ENCODE measurements at regions not wholly inside any gene's neighbourhood (a gene's known extent, or its start where the extent isn't known, plus 50 kb on each side); places are given as distances from the start of the nearest gene placed in this dataset.

DNA sequence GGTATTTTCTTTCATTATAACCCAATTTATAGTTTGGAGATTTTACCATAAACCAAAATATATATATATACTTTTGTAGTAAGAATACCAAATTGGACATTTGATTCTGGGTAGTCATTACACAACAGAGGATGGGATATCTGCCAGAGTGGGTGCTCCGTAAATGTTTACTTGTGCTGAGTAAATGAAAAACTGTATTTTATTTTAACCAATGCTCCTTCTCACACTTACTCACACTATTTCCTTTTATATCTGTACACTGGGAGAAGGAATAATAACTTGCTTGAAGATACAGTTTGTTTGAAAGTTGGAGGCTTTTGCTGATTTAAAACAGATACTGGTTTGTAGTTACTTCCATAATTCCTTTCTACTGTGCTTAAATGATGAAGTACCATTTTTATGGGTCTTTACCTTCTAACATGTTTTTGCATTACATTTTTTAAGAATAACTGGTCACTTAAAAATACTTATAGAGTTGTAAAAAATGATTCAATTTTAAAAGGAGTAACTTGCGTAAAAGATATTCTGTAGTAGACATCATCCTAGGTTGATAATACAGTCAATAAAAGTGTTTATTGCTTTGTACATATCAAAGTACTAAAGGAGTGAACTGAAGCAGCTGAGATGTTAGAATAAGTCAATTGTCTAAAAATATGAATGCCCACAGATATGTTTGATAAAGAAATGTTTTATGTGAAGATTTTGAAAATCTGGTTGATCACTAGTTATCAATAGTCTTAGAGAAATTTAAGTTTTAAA is 411.7 kb downstream of the UTRN start:
- no peak for DNase-seq

DNA sequence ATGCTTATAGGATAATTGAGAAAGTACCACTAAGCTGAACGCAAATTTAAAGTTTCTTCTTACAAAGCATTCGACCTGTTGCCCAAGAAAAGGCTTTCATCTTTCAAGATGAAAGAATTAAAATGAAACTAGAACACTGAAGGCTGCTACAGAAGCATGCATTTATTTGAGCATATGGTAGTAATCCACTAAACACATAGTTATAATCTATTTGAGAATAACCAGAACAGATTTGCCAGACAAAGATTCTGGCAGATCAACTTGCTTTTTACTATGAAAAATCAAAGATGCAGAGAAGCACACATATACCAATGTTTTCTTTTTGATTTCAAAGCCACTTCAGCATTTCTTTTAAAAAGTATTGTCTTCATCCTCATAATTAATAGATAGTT is 412.2 kb downstream of the UTRN start:
- DNase-seq, result no peak

DNA sequence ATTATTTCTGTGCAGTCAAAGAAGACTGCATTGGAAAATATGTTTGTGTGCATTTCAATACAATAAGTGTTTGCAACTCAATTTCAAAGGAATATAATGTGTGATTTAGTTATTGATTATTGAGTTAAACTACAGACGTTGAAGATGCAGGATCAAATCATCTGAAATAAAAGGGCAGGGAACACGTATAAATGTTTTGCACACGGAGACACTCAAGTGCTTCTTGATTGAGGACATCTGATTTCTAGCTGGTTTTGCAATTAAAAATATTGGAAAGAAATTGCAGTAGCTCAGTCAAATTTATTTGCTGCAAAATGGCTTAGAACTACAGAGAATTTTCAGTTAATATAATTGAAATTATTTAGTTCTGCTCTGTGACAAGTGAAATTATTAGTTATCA is 412.7 kb downstream of the UTRN start:
- DNase-seq, result no peak

DNA sequence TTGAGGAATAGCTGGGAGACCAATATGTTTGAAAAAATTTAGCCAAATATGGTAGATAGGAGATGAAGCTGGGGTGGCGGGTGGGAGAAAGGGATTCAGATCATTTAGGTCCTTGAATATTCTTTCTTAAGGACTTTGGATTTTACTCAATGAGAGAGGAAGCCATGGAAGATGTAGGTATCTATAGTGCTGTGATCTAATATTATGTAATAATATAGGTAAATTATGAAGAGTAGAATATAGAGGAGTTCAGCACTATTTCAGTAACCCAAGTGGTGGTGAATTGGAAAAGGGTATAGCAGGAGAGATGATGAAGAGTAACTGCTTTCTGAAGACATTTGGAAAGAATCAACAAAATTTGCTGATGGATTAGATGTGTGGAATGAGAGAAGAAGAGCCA is 417.6 kb downstream of the UTRN start:
- DNase-seq, result no peak

DNA sequence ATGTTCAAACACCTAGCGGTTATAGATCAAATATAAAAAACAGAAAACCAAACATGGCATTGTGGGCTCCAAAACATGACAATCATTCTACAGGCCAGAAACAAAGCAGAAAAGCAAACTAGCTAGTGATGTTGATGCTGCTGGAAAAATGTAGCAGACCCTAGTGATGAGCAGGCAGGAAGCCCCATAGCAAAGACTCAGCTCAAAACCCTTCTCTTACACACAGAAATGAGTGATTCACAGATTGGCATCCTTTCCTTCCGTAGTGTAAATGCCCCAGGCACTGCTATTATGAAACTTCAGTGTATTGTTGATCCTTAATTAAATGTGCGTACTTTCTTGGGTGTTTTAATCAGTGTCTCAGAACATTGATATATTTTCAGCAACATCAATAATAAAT is 425.1 kb downstream of the UTRN start:
- no peak for DNase-seq

DNA sequence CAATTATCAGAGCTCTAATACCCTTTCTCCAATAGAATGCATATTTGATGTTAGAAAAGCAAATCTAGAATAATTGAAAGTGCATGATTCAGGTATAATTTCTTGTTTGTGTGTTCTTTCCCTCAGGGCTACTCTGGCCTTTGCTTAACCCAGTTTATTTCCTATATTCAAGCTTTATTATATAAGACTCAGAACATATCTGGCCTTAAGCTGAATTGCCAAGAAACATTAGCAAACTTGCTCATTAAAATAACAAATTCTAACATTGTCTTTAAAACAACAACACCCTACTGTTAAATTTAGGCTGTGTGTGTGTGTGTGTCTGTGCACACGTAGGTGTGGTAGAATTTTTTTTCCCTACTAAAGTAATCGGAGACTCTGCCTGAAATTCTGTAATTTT is 426.5 kb downstream of the UTRN start:
- DNase-seq, result no peak

DNA sequence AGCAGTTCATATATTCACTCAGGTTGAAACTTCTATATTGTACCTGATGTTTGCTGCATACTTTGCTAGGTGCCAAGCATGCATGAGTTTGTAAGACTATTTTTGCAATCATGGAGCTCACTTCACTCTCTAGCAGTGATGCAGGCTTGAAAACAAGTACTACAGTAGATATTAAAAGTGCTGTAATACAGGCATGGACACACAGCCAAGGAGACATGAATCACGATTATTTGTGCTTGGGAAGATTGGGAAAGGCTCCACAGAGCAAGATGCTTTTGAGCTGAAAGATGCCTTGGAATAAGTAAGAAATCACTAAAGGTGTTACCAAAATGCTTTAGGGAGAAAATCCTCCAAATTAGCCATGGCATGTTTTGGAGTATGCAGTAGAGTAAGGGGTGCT is 427.4 kb downstream of the UTRN start:
- DNase-seq, result no peak

DNA sequence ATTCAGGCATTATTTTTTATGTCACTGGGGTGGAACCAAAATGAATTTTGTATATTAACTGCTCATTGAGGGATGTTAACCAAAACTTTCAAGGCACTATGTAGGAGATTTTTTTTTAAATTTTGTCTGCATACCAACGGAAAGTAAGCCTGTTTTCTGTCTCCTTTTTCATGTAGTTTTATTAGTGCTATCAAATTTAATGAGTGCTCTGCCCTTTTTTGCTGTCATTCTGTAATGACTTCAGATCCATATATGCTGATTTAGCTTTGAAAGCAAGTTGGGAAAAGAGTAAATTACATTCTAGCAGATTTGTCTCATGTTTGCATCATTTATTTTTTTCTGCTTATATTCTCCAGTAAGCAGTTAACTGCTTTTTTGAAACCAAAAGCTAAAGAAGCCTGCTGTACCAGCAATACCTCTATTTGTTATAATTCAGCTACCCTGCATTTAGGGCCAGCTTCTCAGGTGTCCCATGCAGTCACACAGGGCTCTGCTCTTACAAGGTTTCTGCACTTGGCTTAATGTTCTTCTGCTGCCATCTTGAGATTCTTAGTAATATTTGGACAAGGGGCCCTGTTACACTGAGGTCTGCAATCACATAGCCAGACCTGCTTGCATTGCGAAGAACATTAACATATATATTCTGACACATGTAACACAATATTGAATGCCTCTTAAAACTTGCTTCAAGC is 429.0 kb downstream of the UTRN start:
- DNase-seq, result no peak

DNA sequence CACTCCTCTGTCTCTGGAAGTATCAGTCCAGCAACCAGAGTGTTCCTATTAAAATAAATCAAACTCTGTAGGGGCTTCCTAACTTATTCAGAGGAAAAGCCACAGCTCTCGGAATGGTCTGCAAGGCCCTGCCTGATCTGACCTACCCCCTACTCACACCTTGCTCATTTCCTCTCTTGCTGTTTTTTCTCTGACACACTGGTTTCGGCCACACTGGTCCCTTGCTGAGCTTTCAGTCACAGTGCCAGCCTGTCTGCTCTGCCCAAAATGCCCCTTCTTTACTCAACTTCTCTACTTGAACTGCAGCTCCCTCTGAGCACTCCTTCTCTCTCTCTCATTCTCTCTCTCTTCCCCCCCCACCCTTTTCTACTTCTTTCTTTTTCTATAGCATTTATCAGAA is 430.2 kb downstream of the UTRN start:
- no peak for DNase-seq

DNA sequence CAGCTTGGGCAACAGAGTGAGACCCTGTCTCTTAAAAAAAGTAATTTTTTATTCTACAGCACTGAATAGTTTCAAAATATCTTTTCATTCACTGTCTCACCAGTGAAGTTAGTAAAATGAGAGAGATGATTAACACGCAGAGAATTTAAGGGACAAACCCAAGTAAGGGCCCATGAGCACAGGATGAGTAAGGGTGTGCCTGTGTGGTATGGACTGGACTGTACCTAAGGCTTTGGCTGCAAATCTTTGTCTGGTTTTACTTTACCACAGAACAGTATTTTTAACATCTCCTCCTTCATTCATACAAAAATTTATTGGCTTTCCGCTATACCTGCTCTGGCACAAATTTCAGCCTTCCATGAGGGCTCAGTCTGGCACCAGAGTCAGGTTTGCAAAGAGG is 433.3 kb downstream of the UTRN start:
- no peak for DNase-seq

DNA sequence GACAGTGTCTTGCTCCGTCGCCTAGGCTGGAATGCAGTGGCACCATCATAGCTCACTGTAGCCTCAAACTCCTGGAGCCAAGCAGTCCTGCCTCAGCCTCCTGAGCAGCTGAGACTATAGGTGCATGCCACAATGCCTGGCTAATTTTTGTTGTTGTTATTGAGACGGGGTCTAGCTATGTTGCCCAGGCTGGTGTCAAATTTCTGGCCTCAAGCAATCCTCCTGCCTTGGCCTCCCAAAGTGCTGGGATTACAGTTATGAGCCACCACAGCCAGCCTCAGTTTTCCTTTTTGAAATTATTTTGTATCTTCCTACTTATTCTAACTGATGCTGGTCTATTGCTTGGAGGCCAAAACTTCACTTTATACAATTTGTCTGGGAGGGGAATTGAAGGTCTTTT is 436.1 kb downstream of the UTRN start:
- no peak for DNase-seq

DNA sequence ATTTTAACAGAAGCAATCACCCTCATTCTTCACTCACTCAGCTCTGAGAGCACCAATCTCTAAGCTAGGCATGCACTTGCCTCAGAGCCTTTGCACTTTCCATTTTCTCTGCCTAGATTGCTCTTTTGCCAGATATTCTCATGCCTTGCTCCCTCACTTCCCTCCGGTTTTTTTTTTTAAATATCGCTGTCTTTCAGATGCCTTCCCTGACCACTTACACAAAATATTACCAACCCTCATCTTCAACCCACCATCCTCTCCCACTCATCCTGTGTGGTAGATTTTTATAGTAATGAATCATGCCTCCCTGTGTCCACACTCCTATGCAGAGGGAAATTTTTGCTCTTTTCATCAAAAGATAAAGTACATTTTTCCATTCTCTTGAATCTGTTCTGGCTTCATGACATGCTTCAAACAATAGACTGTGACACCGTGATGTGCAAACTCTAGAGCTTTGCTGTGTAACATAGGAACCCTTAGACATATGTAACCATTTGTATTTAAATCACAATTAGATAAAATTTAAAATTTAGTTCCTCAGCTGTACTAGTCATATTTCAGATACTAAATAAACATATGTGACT is 437.1 kb downstream of the UTRN start:
- no peak for DNase-seq

DNA sequence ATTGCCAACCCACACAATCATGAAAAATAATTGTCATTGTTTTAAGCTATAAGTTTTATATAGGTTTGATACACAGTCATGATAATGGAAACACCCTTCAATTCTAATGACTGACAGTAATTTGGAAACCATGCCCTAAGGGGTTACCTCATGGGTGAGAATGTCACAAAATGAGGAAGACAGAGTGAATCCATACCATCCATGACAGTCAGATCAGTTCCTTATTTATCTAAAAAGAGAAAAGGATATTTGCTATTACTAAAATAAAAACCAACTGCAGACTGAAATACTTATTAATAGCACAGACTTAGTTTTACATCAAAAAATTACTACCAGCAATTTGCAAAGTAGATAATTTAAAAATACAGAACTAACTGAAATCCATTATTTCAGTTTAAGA is 437.8 kb downstream of the UTRN start:
- no peak for DNase-seq

DNA sequence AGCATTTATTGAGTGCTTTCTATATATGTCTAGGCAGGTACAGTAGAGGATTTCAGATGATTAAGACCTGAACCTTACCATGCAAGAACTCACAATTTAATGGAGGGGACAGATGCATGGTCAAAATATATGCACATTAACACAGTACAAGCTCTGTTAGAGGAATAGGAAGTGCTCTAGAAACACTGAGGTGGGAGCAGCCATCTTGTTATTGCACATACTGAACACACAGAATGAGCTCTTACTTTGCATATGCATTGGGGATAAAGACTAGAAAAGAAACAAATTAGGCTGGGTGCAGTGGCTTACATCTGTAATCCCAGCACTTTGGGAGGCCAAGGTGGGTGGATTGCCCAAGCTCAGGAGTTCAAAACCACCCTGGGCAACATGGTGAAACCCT is 438.3 kb downstream of the UTRN start:
- no peak for DNase-seq

DNA sequence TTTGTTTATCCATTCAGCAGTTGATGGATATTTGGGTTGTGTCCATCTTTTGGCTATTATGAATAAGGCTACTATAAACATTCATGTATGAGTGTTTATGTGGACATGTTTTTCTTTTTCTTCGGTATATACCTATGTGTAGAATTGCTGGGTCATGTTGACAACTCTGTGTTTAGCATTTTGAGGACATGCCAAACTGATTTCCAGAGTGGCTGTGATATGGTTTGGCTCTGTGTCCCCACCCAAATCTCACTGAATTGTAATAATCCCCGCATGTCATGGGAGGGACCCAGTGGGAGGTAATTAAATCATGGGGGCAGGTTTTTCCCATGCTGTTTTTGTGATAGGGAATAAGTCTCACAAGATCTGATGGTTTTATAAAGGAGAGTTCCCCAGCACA is 439.7 kb downstream of the UTRN start:
- no peak for DNase-seq

DNA sequence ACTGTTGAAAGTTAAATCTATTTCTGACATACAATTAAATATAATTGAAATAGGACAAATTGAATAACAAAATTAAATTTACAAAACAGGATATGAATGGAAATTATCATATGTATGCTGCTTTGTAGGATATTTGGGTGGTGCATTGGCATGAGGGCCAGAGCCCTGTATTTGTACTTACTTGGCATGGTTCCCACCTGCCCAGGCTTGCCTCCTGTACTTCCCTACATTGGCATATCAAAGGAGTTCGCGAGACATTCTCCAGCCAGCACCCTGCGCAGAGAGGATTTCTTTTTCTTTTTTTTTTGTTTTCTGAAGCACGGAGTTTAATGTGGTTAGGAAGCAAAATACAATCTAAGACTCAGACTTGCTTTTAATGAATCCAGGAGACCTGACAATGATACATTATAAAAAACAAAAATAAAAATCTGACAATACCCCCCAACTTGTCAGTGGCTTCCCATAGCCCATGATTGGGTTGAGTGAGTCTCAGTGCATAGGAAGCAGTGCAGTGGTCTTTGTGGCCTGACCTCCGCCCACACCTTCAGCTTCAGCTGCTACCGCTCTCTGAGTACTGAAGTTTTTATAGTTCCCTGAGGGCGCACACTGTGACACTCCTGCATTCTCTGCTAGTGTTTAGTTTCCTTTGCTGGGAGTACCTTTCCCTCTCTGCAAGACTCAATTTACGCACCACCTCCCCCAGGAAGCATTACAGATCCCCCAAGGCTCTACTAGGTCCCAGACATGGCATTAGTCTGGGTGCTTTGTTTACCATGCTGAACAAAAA is 440.8 kb downstream of the UTRN start:
- DNase-seq, result no peak

DNA sequence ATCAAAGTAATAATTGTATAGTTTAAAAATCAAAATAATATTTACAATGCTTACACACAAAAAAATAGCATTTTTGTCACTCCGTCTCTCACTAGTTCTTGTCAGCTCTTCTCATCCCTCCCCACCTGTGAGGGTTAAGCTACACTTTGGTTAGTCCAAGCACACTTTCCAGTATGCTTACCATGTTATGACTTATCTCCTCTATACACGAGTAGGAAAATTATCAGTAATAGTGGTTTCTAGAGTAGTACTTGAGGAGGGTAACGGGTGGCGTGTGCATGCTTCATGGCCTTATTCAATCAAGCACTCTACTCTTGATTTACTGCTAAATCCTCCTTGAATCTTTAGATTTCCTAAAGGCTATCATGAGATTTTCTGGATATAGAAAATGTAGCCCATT is 443.7 kb downstream of the UTRN start:
- no peak for DNase-seq

DNA sequence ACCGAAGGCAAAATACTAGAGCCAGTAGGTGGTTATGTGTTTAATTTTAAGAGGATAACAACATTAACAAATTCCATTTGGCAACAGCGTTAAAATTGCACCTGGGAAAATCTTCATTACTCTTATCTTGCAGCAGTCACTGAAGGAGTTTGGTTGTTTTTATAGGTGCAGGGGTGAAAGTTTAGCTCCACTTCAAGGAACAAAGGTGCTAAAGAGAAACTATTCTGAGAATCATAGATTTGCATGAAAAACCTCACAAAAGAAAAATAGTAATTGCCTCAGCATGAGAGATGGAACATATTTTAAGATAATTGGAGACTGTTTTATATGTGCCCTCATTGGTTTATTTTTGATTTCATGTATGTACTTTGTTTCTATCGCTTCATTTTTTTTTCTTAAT is 444.4 kb downstream of the UTRN start:
- DNase-seq, result no peak

DNA sequence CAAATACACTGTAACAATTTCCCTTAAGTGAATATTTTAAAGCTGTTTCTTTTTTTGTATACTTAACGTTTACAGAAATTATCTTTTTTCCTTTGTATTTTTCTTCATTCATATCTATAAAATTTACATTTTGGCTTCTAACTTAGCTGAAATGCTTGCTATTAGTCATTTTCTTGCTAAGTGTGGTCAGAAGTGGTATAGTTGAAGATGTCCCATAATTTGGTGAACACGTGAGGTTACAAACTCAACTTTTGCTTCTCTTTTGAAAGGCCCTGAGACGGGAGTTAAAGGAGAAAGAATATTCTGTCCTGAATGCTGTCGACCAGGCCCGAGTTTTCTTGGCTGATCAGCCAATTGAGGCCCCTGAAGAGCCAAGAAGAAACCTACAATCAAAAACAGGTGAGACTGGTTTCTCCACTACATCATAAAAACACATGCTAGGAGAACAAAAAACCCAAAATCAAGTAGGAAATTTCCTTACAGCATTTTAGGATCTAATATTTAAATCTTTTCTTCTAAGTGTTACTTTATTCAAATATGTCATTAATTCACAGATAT is 445.0 kb downstream of the UTRN start:
- DNase-seq, result no peak

DNA sequence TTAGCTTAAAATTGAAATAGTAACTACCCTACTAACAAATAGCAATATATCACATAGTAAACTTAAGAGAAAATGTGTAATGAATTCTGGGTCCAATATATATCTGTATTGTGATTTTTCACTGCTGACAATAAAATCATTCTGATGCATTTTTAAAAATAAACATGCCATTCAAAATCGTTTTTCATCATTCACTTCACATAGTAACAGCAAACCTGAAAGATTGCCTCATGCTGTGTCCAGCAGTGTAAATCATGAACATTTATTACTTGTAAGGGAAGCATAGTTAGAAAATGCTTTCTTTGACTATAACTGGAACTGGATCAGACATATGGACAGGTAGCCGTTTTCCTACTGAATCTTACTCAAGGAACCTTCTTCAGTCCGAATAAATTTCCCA is 446.1 kb downstream of the UTRN start:
- no peak for DNase-seq

DNA sequence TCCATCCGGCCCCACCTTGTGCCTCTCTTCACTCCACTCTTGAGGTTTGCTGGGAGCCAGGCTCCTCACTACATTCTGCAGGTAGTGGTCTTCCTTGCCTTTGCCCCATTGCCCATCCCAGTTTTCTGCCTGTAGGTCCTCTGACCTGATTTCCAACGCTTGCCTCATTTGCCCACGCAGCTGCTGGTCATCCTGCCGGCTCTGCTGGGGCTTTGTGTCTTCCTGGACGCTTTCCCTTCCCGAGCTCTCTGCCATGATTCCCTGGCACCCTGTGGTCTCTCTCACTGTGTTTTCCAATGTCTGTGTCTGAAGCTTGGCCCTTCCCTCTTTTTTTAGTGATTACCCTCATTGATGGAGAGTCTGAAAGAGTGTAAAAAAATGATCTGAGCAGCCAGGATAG is 451.6 kb downstream of the UTRN start:
- DNase-seq, result no peak

DNA sequence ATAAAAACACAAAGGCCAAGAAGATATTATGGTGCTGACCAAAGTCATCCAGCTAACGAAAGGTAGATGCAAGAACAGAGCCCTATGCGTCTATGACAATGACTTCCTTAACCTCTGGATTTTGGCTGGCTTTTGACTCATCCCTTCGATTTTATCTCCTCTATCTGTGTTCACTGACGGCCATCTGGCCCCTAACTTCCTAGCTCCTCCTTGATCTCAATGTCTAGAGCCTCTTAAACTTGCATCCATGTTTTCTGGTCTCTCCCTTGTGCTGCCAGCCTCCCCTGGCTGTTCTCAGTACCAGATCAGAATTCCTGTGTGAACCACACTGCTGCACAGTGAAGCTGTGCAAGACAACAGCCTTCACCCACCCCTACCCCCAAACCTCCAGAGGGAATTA is 452.9 kb downstream of the UTRN start:
- no peak for DNase-seq

DNA sequence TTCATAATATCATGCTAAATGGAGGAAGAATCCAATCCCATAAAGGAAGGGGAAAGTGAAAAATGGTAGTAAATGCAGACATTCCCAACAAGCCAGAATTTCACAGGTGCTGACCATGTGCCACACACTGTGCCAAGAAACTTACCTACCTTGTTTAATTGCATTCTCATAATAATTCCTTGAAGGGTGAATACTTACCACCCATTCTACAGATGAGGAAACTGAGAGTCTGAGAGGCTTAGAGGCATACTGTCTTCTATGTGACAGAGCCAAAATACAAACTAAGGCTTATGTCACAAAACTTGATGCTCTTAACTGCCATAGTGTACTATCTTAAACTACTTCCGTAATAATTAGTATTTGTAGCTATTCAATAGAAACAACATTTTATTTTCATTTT is 454.7 kb downstream of the UTRN start:
- no peak for DNase-seq

DNA sequence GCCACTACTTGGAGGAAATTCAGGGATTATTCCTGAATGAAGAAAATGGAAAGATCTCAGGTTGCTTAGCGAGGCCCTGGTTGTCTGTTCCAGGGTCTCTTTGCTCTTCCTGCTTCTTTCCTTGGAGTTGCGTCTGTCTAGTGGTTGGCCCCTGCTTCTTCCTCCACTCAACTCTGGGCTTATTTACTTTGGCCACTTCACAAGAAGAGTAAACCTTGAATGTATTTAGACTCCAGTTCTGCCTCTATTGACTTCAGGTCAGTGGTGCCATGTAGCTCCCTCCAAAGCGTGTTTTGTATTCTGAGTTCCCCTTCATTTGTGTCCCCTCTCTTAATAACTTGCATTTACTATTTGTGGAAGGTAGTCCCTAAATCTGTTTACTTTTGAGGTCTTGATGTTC is 456.5 kb downstream of the UTRN start:
- no peak for DNase-seq

All from activated T-cell treated with anti-CD3 and anti-CD28 coated beads, Interleukin-2, amount 50 U/mL, for 1 hour (primary cell).